Adrenal gland (tissue), 5 donors: ENCODE measurements at regions not wholly inside any gene's neighbourhood (a gene's known extent, or its start where the extent isn't known, plus 50 kb on each side); places are given as distances from the start of the nearest gene placed in this dataset.

Experiments
- POLR2A ChIP-seq, 2 donors: fragments of 450-650 bp; IDR thresholded peaks; one replicate each; pipeline ENCODE4 v1.6.1; 2017; ENCODE audit warnings: antibody characterized with exemption in 2 of 2, mild to moderate bottlenecking in 2 of 2, moderate library complexity in 1 of 2
- TF ChIP-seq, protein P1 (sequence below), 6 experiments: fragments of 450-650 bp in 4 of 6; fragments of 200-600 bp in 2 of 6; sonication (generic) in 1 of 6; IDR thresholded peaks; 1 replicate in 5 of 6; 2 replicates in 1 of 6; pipeline versions ENCODE4 v1.5.1 to v1.8.0; 2016 to 2021; ENCODE audit warnings: antibody characterized with exemption in 6 of 6, mild to moderate bottlenecking in 2 of 6, moderate library complexity in 1 of 6
- donor health status: DM: no; HTN: no; CAD: no.

DNA sequence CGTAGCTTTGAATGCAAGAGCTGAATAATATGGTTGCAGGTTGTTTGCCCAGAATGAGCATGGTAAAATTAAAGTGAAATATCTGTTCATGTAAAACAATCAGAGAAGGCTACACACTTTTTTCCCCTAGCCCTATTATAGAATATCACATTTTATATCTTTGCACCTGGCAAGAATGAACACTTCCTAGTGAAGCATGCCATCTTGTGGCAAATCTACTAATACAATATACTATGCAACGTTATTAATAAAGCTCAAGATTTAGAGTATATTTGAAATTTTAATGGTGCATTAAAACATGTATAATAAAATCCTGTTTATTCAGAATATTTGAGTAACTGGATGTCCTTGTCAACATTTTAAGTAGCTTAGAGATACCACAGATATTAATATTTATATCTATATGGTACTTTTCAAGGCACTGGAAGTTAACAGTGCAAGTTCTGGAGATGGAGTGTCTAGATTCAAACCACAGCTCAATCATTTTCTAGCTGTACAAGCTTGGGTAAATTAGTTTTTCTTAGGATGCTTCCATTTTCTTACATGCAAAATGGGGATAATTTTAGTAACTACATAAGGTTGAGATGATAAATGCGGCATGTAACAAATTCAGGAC is 643.1 kb upstream of the SEMA3D start:
- TF ChIP-seq POLR2A (IDR thresholded peaks at IDR 0.05) = no peak
- TF ChIP-seq, protein P1, sequence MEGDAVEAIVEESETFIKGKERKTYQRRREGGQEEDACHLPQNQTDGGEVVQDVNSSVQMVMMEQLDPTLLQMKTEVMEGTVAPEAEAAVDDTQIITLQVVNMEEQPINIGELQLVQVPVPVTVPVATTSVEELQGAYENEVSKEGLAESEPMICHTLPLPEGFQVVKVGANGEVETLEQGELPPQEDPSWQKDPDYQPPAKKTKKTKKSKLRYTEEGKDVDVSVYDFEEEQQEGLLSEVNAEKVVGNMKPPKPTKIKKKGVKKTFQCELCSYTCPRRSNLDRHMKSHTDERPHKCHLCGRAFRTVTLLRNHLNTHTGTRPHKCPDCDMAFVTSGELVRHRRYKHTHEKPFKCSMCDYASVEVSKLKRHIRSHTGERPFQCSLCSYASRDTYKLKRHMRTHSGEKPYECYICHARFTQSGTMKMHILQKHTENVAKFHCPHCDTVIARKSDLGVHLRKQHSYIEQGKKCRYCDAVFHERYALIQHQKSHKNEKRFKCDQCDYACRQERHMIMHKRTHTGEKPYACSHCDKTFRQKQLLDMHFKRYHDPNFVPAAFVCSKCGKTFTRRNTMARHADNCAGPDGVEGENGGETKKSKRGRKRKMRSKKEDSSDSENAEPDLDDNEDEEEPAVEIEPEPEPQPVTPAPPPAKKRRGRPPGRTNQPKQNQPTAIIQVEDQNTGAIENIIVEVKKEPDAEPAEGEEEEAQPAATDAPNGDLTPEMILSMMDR (IDR thresholded peaks at IDR 0.05) = peak in 5 of 6 experiments; percentile 27 to 56 (median 39)
